Neutrophil (primary cell): ENCODE measurements at regions not wholly inside any gene's neighbourhood (a gene's known extent, or its start where the extent isn't known, plus 50 kb on each side); places are given as distances from the start of the nearest gene placed in this dataset.

ENCODE experiments used
- H3K27ac ChIP-seq: fragments of 200-600 bp; sonication (generic); 2 replicates; pipeline ENCODE4 v1.5.1; 2016; ENCODE audit warnings: mild to moderate bottlenecking, moderate library complexity
- H3K27me3 ChIP-seq: fragments of 200-600 bp; sonication (generic); 2 replicates; pipeline ENCODE4 v1.6.0; 2016; ENCODE audit warnings: mild to moderate bottlenecking
- H3K36me3 ChIP-seq: fragments of 200-600 bp; sonication (generic); 2 replicates; pipeline ENCODE4 v1.5.1; 2017
- H3K4me1 ChIP-seq, 2 experiments: fragments of 200-600 bp in 1 of 2; sonication (generic) in 1 of 2; 1 replicate in 1 of 2; 2 replicates in 1 of 2; pipeline versions ENCODE4 v1.5.1 to v1.6.1; 2013 to 2016; ENCODE audit warnings: low read depth in 1 of 2, low read length in 1 of 2, mild to moderate bottlenecking in 1 of 2, moderate library complexity in 1 of 2; ENCODE audit not compliant: control insufficient read depth in 1 of 2, insufficient read depth in 1 of 2
- H3K4me3 ChIP-seq, 2 experiments: fragments of 200-600 bp in 1 of 2; sonication (generic) in 1 of 2; 1 replicate in 1 of 2; 2 replicates in 1 of 2; pipeline ENCODE4 v1.5.1; 2013 to 2016; ENCODE audit warnings: low read depth in 1 of 2, low read length in 1 of 2, mild to moderate bottlenecking in 1 of 2, moderate library complexity in 1 of 2
- H3K9me3 ChIP-seq: fragments of 200-600 bp; sonication (generic); 2 replicates; pipeline ENCODE4 v1.5.1; 2016
- TF ChIP-seq, protein P1 (sequence below): fragments of 200-600 bp; sonication (generic); IDR thresholded peaks from 2 replicates; pipeline ENCODE4 v1.5.1; 2016; ENCODE audit warnings: antibody characterized with exemption

GRCh38 chr2:204293884-204294747 is 251.2 kb upstream of the PARD3B start:
- no peaks in the 10 kb centered on the region for H3K9me3 ChIP-seq
- peaks cover 0 to 19% of the 10 kb centered on the region in 2 experiments for H3K4me1 ChIP-seq
- H3K36me3 ChIP-seq, result no peaks in the 10 kb centered on the region
- TF ChIP-seq, protein P1, sequence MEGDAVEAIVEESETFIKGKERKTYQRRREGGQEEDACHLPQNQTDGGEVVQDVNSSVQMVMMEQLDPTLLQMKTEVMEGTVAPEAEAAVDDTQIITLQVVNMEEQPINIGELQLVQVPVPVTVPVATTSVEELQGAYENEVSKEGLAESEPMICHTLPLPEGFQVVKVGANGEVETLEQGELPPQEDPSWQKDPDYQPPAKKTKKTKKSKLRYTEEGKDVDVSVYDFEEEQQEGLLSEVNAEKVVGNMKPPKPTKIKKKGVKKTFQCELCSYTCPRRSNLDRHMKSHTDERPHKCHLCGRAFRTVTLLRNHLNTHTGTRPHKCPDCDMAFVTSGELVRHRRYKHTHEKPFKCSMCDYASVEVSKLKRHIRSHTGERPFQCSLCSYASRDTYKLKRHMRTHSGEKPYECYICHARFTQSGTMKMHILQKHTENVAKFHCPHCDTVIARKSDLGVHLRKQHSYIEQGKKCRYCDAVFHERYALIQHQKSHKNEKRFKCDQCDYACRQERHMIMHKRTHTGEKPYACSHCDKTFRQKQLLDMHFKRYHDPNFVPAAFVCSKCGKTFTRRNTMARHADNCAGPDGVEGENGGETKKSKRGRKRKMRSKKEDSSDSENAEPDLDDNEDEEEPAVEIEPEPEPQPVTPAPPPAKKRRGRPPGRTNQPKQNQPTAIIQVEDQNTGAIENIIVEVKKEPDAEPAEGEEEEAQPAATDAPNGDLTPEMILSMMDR, result no peak
- no peak overlapping the region for H3K4me3 ChIP-seq
- H3K27ac ChIP-seq, result no peak overlapping the region
- no peaks in the 10 kb centered on the region for H3K27me3 ChIP-seq

GRCh38 chr2:204298404-204298803 is 246.9 kb upstream of the PARD3B start:
- no peak overlapping the region for H3K27ac ChIP-seq
- H3K4me1 ChIP-seq, result peaks cover 0 to 8% of the 10 kb centered on the region in 2 experiments
- TF ChIP-seq, protein P1, result no peak
- H3K36me3 ChIP-seq, result no peaks in the 10 kb centered on the region
- no peaks in the 10 kb centered on the region for H3K9me3 ChIP-seq
- H3K27me3 ChIP-seq, result no peaks in the 10 kb centered on the region
- H3K4me3 ChIP-seq, result no peak overlapping the region

DNA sequence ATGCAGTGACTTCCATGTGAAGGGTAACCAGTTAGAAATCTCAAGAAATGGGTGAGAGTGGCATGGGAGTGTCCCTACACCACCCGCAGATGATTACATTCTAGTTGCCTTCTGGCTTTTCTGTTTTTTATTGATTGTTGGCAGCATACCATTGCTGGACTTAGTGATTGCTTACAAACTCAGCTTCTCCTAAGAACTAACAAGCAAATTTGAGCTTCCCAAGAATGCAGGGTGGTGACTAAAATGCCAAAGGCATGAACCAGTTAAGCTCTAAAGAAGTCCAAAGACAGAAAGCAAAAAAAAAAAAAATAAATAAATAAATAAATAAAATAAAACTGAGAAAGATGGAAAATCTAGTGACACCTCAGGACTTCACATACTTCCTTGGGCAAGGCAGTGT is 245.5 kb upstream of the PARD3B start:
- no peaks in the 10 kb centered on the region for H3K4me1 ChIP-seq
- TF ChIP-seq, protein P1, result no peak
- H3K27me3 ChIP-seq, result no peaks in the 10 kb centered on the region
- H3K9me3 ChIP-seq, result no peaks in the 10 kb centered on the region
- H3K27ac ChIP-seq, result no peak overlapping the region
- no peak overlapping the region for H3K4me3 ChIP-seq
- no peaks in the 10 kb centered on the region for H3K36me3 ChIP-seq

- TF ChIP-seq, protein P1, result no peak
- Histone ChIP-seq H3K4me3 (no peak overlapping the region), H3K36me3 (no peaks in the 10 kb centered on the region), H3K27me3 (no peaks in the 10 kb centered on the region), H3K9me3 (no peaks in the 10 kb centered on the region), H3K4me1 (peaks cover 0 to 18% of the 10 kb centered on the region in 2 experiments), H3K27ac (no peak overlapping the region)
Measured at GRCh38 chr2:204306667-204307066, 238.6 kb upstream of the PARD3B start.

DNA sequence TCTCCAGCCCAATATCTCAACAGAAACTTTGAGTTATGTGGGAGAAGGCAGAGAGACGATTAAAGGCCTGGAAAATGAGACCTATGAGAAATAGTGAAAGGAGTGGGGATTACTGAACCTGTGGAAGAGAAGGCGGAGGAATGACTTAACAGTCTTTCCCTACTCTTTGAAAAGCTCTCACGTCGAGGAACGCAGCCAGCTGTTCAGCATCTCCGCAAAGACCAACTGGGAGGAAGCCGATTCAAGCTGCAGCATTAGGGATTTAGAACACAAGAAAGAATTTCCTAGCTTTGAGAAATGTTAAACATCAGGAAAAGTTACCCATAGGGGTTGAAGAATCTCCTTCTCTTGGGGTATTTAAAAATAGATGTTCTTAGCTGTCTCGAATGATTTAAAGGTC is 233.2 kb upstream of the PARD3B start:
- H3K27ac ChIP-seq, result no peak overlapping the region
- H3K4me1 ChIP-seq, result peaks cover 0 to 16% of the 10 kb centered on the region in 2 experiments
- TF ChIP-seq, protein P1, result no peak
- no peaks in the 10 kb centered on the region for H3K36me3 ChIP-seq
- H3K4me3 ChIP-seq, result no peak overlapping the region
- H3K27me3 ChIP-seq, result no peaks in the 10 kb centered on the region
- no peaks in the 10 kb centered on the region for H3K9me3 ChIP-seq
